Subcutaneous abdominal adipose tissue (tissue), 5 donors: ENCODE measurements at regions not wholly inside any gene's neighbourhood (a gene's known extent, or its start where the extent isn't known, plus 50 kb on each side); places are given as distances from the start of the nearest gene placed in this dataset.

ENCODE experiments used
- H3K27ac ChIP-seq: one replicate; pipeline ENCODE4 v1.7.0; 2013; ENCODE audit warnings: low read depth, mild to moderate bottlenecking, inconsistent platforms, low read length, moderate library complexity
- H3K27me3 ChIP-seq, 5 donors: one replicate each; pipeline ENCODE4 v1.7.0; 2013; ENCODE audit warnings: low read length in 5 of 5, inconsistent platforms in 1 of 5; ENCODE audit not compliant: control insufficient read depth in 5 of 5, insufficient read depth in 4 of 5
- H3K36me3 ChIP-seq, 5 donors: one replicate each; pipeline ENCODE4 v1.7.0; 2013; ENCODE audit warnings: low read length in 5 of 5; ENCODE audit not compliant: control insufficient read depth in 5 of 5, insufficient read depth in 5 of 5
- H3K4me1 ChIP-seq, 5 donors: one replicate each; pipeline ENCODE4 v1.7.0; 2013; ENCODE audit warnings: low read length in 5 of 5, mild to moderate bottlenecking in 3 of 5, moderate library complexity in 1 of 5; ENCODE audit not compliant: control insufficient read depth in 5 of 5, insufficient read depth in 5 of 5
- H3K4me3 ChIP-seq, 5 donors: one replicate each; pipeline ENCODE4 v1.7.0; 2013; ENCODE audit warnings: low read length in 5 of 5, low read depth in 1 of 5
- H3K9ac ChIP-seq, 5 donors: one replicate each; pipeline ENCODE4 v1.7.0; 2013; ENCODE audit warnings: low read length in 5 of 5, mild to moderate bottlenecking in 4 of 5, moderate library complexity in 3 of 5
- H3K9me3 ChIP-seq, 5 donors: one replicate each; pipeline ENCODE4 v1.7.0; 2013; ENCODE audit warnings: low read length in 5 of 5; ENCODE audit not compliant: control insufficient read depth in 5 of 5
- donor health status: healthy.
- donor health status: healthy.
- donor health status: healthy.
- donor health status: healthy.
- donor health status: healthy.

DNA sequence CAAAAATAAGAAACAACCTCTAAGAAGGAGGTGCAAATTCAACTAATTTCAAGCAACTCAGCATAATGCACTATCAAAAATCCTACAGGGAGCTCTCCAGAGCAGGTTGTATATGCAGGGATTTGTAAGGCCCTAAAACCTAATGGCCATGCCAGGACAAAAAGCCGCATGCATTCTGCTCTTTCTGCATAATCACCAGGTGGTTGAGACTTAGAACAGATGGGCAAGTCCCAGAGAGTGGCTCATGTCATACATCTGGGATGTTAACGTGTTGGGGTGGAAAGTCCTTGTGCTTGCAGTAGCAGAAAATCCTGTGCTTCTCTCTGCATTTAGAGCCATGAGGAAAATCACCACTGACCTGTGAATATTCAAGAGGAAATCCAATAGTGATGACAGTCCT is 1002.9 kb downstream of the AGBL1 start:
- no peak overlapping the region for H3K27ac ChIP-seq
- H3K4me1 ChIP-seq = no peaks in the 10 kb centered on the region
- H3K9me3 ChIP-seq = peaks cover 0 to 4% (median 0%) of the 10 kb centered on the region in 5 donors
- no peaks in the 10 kb centered on the region for H3K36me3 ChIP-seq
- no peak overlapping the region for H3K9ac ChIP-seq
- H3K27me3 ChIP-seq = no peaks in the 10 kb centered on the region
- H3K4me3 ChIP-seq = no peak overlapping the region

DNA sequence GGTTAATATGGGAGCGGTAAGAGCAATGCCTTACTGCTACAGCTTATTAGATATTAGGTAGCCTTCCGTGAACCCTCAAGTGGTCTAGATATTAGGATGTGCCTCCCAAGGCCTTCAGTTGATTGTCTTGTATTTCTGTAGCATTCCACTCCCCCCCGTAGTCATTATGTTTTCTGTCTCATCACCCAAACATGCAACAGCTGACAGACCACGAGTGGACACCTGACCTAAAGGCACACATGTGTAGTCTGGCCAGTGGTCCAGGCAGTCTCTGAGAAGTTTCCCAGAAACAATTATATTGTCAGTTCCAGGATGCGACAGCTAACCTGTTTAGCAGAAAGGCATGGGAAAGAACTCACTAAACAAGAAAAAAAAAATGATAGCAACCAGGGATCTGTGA is 1000.9 kb downstream of the AGBL1 start:
- Histone ChIP-seq H3K9ac (no peak overlapping the region), H3K9me3 (peaks cover 0 to 4% (median 0%) of the 10 kb centered on the region in 5 donors), H3K4me3 (no peak overlapping the region), H3K27me3 (no peaks in the 10 kb centered on the region), H3K27ac (no peak overlapping the region), H3K4me1 (no peaks in the 10 kb centered on the region), H3K36me3 (no peaks in the 10 kb centered on the region)
